Transverse colon (tissue), 4 donors: ENCODE measurements at regions not wholly inside any gene's neighbourhood (a gene's known extent, or its start where the extent isn't known, plus 50 kb on each side); places are given as distances from the start of the nearest gene placed in this dataset.

ENCODE experiments used
- DNase-seq: peaks from one replicate; pipeline ENCODE4 v3.0.0-alpha.2; 2019
- H3K27ac ChIP-seq, 4 donors: fragments of 200-600 bp; sonication (generic); 2 replicates each; pipeline ENCODE4 v1.5.1; 2016 to 2018; ENCODE audit warnings: inconsistent platforms in 4 of 4
- H3K27me3 ChIP-seq: fragments of 200-600 bp; sonication (generic); 2 replicates; pipeline ENCODE4 v1.5.1; 2017; ENCODE audit warnings: inconsistent platforms
- H3K36me3 ChIP-seq, 4 donors: fragments of 200-600 bp; sonication (generic); 2 replicates each; pipeline ENCODE4 v1.5.1; 2017 to 2019; ENCODE audit warnings: inconsistent platforms in 4 of 4
- H3K4me1 ChIP-seq, 4 donors: fragments of 200-600 bp; sonication (generic); 2 replicates each; pipeline ENCODE4 v1.5.1; 2017 to 2020; ENCODE audit warnings: inconsistent platforms in 4 of 4
- H3K4me3 ChIP-seq, 4 donors: fragments of 200-600 bp; sonication (generic); 1 replicate in 1 of 4; 2 replicates in 3 of 4; pipeline versions ENCODE4 v1.5.1 to v1.6.1; 2017 to 2019; ENCODE audit warnings: inconsistent platforms in 4 of 4
- H3K9me3 ChIP-seq, 2 donors: fragments of 200-600 bp; sonication (generic); 2 replicates each; pipeline ENCODE4 v1.5.1; 2017 to 2019; ENCODE audit warnings: inconsistent platforms in 2 of 2
- CTCF ChIP-seq, 5 experiments: fragments of 200-600 bp in 3 of 5; fragments of 450-650 bp in 2 of 5; sonication (generic) in 3 of 5; IDR thresholded peaks; 1 replicate in 2 of 5; 2 replicates in 3 of 5; pipeline ENCODE4 v1.5.1; 2016 to 2017; ENCODE audit warnings: antibody characterized with exemption in 5 of 5, inconsistent platforms in 3 of 5, mild to moderate bottlenecking in 2 of 5, moderate library complexity in 1 of 5
- EP300 ChIP-seq: sonication (generic); formaldehyde crosslinking; IDR thresholded peaks from one replicate; pipeline ENCODE4 v1.6.1; 2017; ENCODE audit warnings: antibody characterized with exemption, low read depth
- POLR2A ChIP-seq: fragments of 450-650 bp; IDR thresholded peaks from one replicate; pipeline ENCODE4 v1.6.1; 2016; ENCODE audit warnings: antibody characterized with exemption, mild to moderate bottlenecking, moderate library complexity
- POLR2AphosphoS5 ChIP-seq, 3 donors: sonication (generic); formaldehyde crosslinking; IDR thresholded peaks; one replicate each; pipeline ENCODE4 v1.6.1; 2016; ENCODE audit warnings: antibody characterized with exemption in 3 of 3
- WGBS, 2 donors: methylation state at CpG; one replicate each; pipeline ENCODE4 v1.1.5; 2018; ENCODE audit warnings: low coverage in 1 of 2; 5-methylcytosine and 5-hydroxymethylcytosine counted together
- in situ Hi-C, 4 donors: fragments of 200-750 bp; cut with MboI; loops; one replicate each; pipeline versions ENCODE4 v1.15.0 to v1.15.1; 2017; ENCODE audit warnings: low sequenced_read_pairs in 3 of 4, low pct_ligation_motif_present in 1 of 4, low pct_unique_long_range_greater_than_20kb in 1 of 4
- intact Hi-C: fragments of 100-400 bp; cut with DNase I; formaldehyde crosslinking; loops from one replicate; pipeline ENCODE4 v1.15.1; 2023; ENCODE audit warnings: low total_unique reads

GRCh38 chr13:73168226-73168952 is 109.6 kb downstream of the KLF5 start:
- in situ Hi-C loops, result no loop called here

GRCh38 chr13:73167028-73167820 is 108.4 kb downstream of the KLF5 start:
- in situ Hi-C loops, result no loop called here
- 39 to 52% methylated on average over 3 to 4 of the region's 4 CpGs for WGBS, 2 donors
- no peaks in the 10 kb centered on the region for H3K36me3 ChIP-seq
- peaks cover 0 to 46% (median 29%) of the 10 kb centered on the region in 4 donors for H3K4me1 ChIP-seq
- no peak overlapping the region for H3K4me3 ChIP-seq
- TF ChIP-seq POLR2A (no peak), POLR2AphosphoS5 (IDR thresholded peaks at IDR 0.05) (no peak), EP300 (no peak), CTCF (IDR thresholded peaks at IDR 0.05) (no peak)
- peak overlapping the region in 3 of 4 donors; percentile 49 to 82 (median 81) for H3K27ac ChIP-seq
- intact Hi-C loops, result no loop called here
- no peak for DNase-seq
- no peaks in the 10 kb centered on the region for H3K27me3 ChIP-seq
- H3K9me3 ChIP-seq, result no peaks in the 10 kb centered on the region

More at GRCh38 chr13:73168226-73168952, 109.6 kb downstream of the KLF5 start:
- no peaks in the 10 kb centered on the region for H3K9me3 ChIP-seq
- H3K27me3 ChIP-seq, result no peaks in the 10 kb centered on the region
- no peaks in the 10 kb centered on the region for H3K36me3 ChIP-seq
- peaks cover 5 to 57% (median 32%) of the 10 kb centered on the region in 4 donors for H3K4me1 ChIP-seq
- no peak overlapping the region for H3K4me3 ChIP-seq
- intact Hi-C loops, result no loop called here
- no peak for DNase-seq
- TF ChIP-seq POLR2A (no peak), POLR2AphosphoS5 (IDR thresholded peaks at IDR 0.05) (no peak), EP300 (no peak), CTCF (IDR thresholded peaks at IDR 0.05) (no peak)
- H3K27ac ChIP-seq, result peak overlapping the region; percentile 78 to 82 (median 80)
- 18 to 41% methylated on average over 1 of the region's 1 CpG for WGBS, 2 donors

- no peaks in the 10 kb centered on the region for H3K9me3 ChIP-seq
- peaks cover 0 to 37% (median 25%) of the 10 kb centered on the region in 4 donors for H3K4me1 ChIP-seq
- H3K36me3 ChIP-seq, result no peaks in the 10 kb centered on the region
- no peaks in the 10 kb centered on the region for H3K27me3 ChIP-seq
- TF ChIP-seq POLR2AphosphoS5 (IDR thresholded peaks at IDR 0.05) (no peak), CTCF (IDR thresholded peaks at IDR 0.05) (no peak), EP300 (no peak), POLR2A (no peak)
- DNase-seq, result no peak
- WGBS, 2 donors, result 85 to 100% methylated on average over 1 to 2 of the region's 2 CpGs
- peak overlapping the region in 1 of 4 donors; percentile 82 for H3K27ac ChIP-seq
- H3K4me3 ChIP-seq, result no peak overlapping the region
- intact Hi-C loops (no loop called here), in situ Hi-C loops (no loop called here)
Measured at GRCh38 chr13:73166204-73166603, 107.4 kb downstream of the KLF5 start.
